OCI-LY7 (cell line): ENCODE measurements at regions not wholly inside any gene's neighbourhood (a gene's known extent, or its start where the extent isn't known, plus 50 kb on each side); places are given as distances from the start of the nearest gene placed in this dataset.

ENCODE experiments used
- EZH2phosphoT487 ChIP-seq: fragments of 200-600 bp; sonication (generic); IDR thresholded peaks from 2 replicates; pipeline ENCODE4 v1.6.1; 2018; ENCODE audit warnings: low read depth, borderline replicate concordance, mild to moderate bottlenecking, mixed run types, antibody characterized with exemption, low read length, moderate library complexity, mixed read lengths
- TF ChIP-seq, protein P1 (sequence below): fragments of 200-600 bp; sonication (generic); conservative IDR thresholded peaks from 2 replicates; pipeline ENCODE4 v1.5.1; 2014; ENCODE audit warnings: mild to moderate bottlenecking, antibody characterized with exemption, low read length, moderate library complexity, mixed read lengths

DNA sequence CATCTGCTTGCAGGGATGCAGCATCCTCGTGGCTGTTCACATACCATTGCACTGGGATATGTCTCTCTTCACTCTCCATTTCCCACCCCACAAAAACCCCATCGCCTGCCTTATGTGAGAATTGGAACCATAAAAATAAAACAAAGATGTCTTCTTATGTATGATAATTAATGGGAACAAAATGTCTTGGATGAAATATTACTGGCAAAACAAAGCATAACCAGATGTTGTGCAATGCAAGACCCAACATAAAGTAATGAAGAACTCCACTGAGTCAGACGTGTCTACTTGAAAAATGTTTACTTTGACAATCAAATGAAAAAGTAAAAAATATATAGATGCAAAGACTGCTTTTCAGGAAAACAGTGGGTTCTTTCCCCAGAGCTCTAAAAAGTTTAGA is 611.3 kb upstream of the SYT4 start:
- TF ChIP-seq, protein P1, sequence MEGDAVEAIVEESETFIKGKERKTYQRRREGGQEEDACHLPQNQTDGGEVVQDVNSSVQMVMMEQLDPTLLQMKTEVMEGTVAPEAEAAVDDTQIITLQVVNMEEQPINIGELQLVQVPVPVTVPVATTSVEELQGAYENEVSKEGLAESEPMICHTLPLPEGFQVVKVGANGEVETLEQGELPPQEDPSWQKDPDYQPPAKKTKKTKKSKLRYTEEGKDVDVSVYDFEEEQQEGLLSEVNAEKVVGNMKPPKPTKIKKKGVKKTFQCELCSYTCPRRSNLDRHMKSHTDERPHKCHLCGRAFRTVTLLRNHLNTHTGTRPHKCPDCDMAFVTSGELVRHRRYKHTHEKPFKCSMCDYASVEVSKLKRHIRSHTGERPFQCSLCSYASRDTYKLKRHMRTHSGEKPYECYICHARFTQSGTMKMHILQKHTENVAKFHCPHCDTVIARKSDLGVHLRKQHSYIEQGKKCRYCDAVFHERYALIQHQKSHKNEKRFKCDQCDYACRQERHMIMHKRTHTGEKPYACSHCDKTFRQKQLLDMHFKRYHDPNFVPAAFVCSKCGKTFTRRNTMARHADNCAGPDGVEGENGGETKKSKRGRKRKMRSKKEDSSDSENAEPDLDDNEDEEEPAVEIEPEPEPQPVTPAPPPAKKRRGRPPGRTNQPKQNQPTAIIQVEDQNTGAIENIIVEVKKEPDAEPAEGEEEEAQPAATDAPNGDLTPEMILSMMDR, result no peak
- TF ChIP-seq EZH2phosphoT487, result no peak
